ENCODE measurements at regions not wholly inside any gene's neighbourhood (a gene's known extent, or its start where the extent isn't known, plus 50 kb on each side); places are given as distances from the start of the nearest gene placed in this dataset.

DNA sequence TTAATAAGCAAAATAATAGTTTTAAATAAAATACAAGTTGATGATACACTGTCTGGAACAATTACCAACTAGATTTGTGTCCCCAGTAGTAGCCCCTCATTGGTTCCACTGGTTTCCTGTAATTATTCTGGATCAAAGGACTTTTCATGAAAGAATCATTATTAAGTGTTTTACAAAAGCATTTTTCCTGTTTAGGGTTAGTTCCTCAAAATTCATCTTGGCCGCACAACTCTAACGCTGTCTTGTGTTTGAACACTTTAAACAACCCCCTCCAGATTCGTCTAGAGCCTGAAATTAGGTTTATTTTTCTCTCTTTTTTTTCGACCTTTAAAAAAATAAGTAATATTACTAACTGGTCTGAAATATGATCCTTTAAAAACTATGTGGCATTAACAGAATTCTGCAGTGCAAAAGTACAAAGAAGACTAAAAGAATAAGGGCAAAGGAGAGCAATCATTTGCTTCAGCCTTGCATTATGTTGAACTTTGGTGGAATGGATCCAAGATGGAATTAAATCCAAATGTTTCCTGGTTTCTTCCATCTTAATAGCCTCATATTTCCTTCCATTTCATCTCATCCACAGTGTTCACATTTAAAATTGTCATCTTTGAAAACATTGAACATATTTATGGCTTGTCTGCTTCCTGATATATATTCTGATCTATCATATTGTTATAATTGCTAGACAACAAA lies 678.4 kb downstream of the IRS1 start:
- DNase-seq (ENCODE audit: low read depth, low spot score) = peak; percentile 68
- in situ Hi-C loops (cut with HindIII; ENCODE audit: low sequenced_read_pairs) = no loop called here
- H3K4me3 ChIP-seq (ENCODE audit: low read depth, low read length) = no peak overlapping the region
- no peak for TF ChIP-seq CTCF (IDR thresholded peaks at IDR 0.05; ENCODE audit: low read depth, low read length)

GRCh38 chr2:226118471-226119429 lies 680.9 kb downstream of the IRS1 start:
- in situ Hi-C loops (cut with HindIII; ENCODE audit: low sequenced_read_pairs) = no loop called here
- TF ChIP-seq CTCF (IDR thresholded peaks at IDR 0.05; ENCODE audit: low read depth, low read length) = no peak
- H3K4me3 ChIP-seq (ENCODE audit: low read depth, low read length) = no peak overlapping the region
- peak; percentile 89 for DNase-seq (ENCODE audit: low read depth, low spot score)

GRCh38 chr2:226117510-226118065 lies 682.0 kb downstream of the IRS1 start:
- DNase-seq (ENCODE audit: low read depth, low spot score) = no peak
- TF ChIP-seq CTCF (IDR thresholded peaks at IDR 0.05; ENCODE audit: low read depth, low read length) = no peak

DNA sequence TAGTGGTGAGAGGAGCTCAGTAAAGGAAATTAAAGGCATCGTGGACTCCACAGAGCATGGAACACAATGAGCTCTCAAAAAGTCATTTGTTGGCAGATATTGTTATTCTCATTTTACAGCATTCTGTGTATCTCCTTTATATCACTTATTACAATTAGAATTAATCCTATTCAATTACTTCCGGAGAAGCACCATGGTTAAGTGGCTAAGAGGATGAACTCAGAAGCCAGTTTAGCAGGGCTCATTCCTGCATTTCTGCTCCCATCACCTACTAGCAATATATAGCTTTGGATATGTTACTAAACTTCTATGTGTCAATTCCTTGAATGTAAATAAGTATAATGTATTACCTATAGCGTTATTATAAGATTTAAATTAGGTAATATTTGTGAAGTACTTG lies 683.3 kb downstream of the IRS1 start:
- no peak for TF ChIP-seq CTCF (IDR thresholded peaks at IDR 0.05; ENCODE audit: low read depth, low read length)
- DNase-seq (ENCODE audit: low read depth, low spot score) = no peak
- H3K4me3 ChIP-seq (ENCODE audit: low read depth, low read length) = no peak overlapping the region
- in situ Hi-C loops (cut with HindIII; ENCODE audit: low sequenced_read_pairs) = no loop called here

More at GRCh38 chr2:226117510-226118065, 682.0 kb downstream of the IRS1 start:
- no peak overlapping the region for H3K4me3 ChIP-seq (ENCODE audit: low read depth, low read length)
- in situ Hi-C loops (cut with HindIII; ENCODE audit: low sequenced_read_pairs) = no loop called here

DNA sequence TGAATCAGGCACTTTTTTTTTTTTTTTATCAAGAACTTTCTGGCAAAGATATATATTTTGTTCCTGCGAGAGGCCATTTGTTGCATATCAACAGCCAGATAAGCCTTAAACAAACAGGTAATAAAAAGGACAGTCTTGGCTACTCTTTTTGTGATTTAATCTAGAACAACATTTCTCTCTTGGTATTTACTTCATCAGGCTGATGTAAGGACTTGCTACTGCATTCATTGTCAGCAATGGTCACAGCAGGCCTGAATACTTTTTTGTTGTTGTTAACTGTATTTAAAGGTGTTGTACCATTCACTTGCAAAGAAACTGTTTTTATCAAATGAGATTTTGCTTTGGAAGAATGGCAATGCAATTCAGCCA lies 683.8 kb downstream of the IRS1 start:
- DNase-seq (ENCODE audit: low read depth, low spot score) = no peak
- in situ Hi-C loops (cut with HindIII; ENCODE audit: low sequenced_read_pairs) = no loop called here

More for the DNA sequence above, 683.8 kb downstream of the IRS1 start:
- no peak overlapping the region for H3K4me3 ChIP-seq (ENCODE audit: low read depth, low read length)
- no peak for TF ChIP-seq CTCF (IDR thresholded peaks at IDR 0.05; ENCODE audit: low read depth, low read length)
